ENCODE measurements at regions not wholly inside any gene's neighbourhood (a gene's known extent, or its start where the extent isn't known, plus 50 kb on each side); places are given as distances from the start of the nearest gene placed in this dataset.

GRCh38 chr6:14934013-14934412 is 311.9 kb upstream of the JARID2 start:
- peak; percentile 34 for DNase-seq

GRCh38 chr6:14934844-14935243 is 311.0 kb upstream of the JARID2 start:
- DNase-seq = no peak

GRCh38 chr6:14936861-14937260 is 309.0 kb upstream of the JARID2 start:
- DNase-seq = no peak

GRCh38 chr6:14943116-14943515 is 302.8 kb upstream of the JARID2 start:
- DNase-seq = no peak

GRCh38 chr6:14944593-14944992 is 301.3 kb upstream of the JARID2 start:
- DNase-seq = no peak

- no peak for DNase-seq
Observed at GRCh38 chr6:14945461-14946185, 300.2 kb upstream of the JARID2 start.

- no peak for DNase-seq
Observed at GRCh38 chr6:14946753-14947152, 299.1 kb upstream of the JARID2 start.

- DNase-seq = no peak
Observed at GRCh38 chr6:14948586-14949245, 297.2 kb upstream of the JARID2 start.

- no peak for DNase-seq
Observed at GRCh38 chr6:14950103-14950969, 295.5 kb upstream of the JARID2 start.

- DNase-seq = no peak
Observed at GRCh38 chr6:14950970-14951276, 294.9 kb upstream of the JARID2 start.

- no peak for DNase-seq
Observed at GRCh38 chr6:14951704-14952103, 294.2 kb upstream of the JARID2 start.

- no peak for DNase-seq
Observed at GRCh38 chr6:14953836-14954235, 292.0 kb upstream of the JARID2 start.

GRCh38 chr6:14957355-14958059 is 288.4 kb upstream of the JARID2 start:
- DNase-seq = no peak

GRCh38 chr6:14959324-14959885 is 286.5 kb upstream of the JARID2 start:
- DNase-seq = no peak

- DNase-seq = no peak
Observed at GRCh38 chr6:14964556-14965270, 281.2 kb upstream of the JARID2 start.

GRCh38 chr6:14965424-14966075 is 280.3 kb upstream of the JARID2 start:
- no peak for DNase-seq

- DNase-seq = no peak
Observed at GRCh38 chr6:14966096-14966905, 279.6 kb upstream of the JARID2 start.

- DNase-seq = no peak
Observed at GRCh38 chr6:14966906-14967711, 278.8 kb upstream of the JARID2 start.

GRCh38 chr6:14968056-14968637 is 277.7 kb upstream of the JARID2 start:
- no peak for DNase-seq
